AG08396 (cell line): ENCODE measurements at regions not wholly inside any gene's neighbourhood (a gene's known extent, or its start where the extent isn't known, plus 50 kb on each side); places are given as distances from the start of the nearest gene placed in this dataset.
"Not testable (repeated sequence)": the region's sequence is repeated elsewhere in the genome, so short reads cannot be mapped to it uniquely, and the experiment has no call there.

Experiments
- DNase-seq: peaks from one replicate; pipeline ENCODE4 v3.0.0; 2012; ENCODE audit warnings: low spot score, mixed read lengths

DNA sequence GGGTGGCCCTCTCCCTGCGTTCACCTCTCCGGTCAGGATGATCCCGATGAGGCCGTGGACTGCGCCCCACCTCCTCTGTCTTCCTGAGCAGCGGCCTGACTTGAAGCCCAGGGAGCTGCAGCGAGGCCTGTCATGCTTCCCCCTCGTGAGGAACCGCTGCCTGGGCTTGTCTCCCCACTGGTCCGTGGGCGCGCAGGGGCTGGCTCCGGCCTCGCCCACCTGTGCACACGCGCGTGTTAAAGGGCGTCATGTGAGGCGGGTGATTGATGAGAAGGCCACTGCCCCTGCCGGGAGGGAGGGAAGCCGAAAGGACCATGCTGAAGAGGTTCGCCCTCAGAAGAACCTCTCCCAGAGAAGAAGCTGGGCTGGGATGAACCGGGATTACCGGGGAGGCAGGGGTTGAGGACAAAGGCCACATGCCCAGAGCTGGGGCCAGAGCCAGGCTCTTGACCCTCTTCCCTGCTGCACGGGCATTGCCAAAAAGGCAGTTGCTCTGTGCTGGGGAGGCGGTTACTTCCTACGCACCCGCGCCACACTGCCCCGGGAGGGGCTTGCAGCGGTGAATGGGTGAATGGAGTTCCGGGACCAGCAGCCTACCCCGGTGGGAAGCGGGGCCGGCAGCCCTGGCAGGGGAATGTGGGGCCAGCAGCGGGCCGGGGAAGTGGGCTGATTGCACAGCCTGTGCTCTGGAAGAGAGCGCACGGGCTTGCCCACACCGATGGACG, 85.9 kb upstream of the GSE1 start:
- DNase-seq: no peak

DNA sequence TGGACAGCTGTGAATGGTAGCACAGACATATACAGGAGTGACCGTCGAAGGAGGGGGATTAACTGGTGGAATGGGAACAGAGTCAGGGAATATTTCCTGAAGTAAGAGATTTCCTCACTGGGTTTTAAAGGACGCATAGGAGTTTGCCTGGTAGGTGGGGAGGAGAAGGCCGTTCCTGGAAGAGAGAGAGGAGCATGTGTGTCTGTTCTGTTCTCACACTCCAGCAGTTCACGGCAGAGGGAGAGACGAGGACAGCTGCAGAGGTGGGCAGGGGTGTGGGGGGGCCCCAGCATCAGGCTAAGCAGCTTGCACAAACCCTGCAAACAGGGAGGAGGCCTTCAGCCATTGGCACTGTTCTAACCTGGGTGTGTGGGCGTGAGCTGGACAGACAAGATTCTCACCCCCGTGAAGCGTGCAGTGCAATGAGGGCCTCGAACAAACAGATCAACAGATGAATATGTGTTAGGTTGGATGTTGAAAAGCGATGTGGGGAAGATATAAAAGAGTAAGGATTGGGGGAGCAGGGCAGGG, 85.3 kb upstream of the GSE1 start:
- no peak for DNase-seq

DNA sequence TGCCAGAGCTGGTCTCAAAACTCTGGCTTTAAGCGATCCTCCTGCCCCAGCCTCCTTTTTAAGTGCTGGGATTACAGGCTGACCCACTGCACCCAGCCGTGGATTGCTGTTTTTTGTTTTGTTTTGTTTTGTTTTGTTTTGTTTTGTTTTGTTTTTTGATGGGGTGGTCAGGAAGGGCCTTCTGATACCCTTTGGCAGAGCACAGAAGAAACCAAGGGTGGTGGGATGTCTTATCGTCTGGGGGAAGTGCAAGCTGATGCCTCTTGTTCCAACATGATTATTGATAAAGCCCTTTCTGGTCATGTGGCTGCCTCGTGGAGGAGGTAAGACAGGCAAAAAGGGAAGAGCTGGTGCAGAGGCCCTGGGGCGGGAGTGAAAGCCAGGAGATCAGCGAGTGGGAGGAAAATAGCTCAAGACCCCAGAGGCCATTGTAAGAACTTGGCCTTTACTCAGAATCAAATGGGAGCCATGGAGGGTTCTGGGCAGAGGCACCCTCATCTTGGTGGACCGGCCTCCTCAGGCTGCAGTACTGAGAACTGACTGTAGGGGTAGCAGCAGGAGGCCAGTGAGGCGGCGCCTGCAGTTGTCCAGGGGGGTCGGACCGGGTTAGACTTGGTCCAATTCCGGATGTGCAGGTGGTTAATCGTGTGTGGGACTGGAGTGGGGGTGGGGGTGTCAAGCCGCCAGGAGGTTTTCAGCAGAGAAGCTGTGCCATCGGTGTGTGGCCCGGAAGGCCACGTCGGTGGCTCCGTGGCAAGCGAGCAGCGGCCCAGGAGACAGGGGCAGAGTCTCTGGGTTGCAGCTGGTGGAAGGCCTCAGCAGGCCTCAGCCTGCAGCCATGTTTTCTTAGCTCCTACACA, 84.4 kb upstream of the GSE1 start:
- peak; percentile 50 for DNase-seq

DNA sequence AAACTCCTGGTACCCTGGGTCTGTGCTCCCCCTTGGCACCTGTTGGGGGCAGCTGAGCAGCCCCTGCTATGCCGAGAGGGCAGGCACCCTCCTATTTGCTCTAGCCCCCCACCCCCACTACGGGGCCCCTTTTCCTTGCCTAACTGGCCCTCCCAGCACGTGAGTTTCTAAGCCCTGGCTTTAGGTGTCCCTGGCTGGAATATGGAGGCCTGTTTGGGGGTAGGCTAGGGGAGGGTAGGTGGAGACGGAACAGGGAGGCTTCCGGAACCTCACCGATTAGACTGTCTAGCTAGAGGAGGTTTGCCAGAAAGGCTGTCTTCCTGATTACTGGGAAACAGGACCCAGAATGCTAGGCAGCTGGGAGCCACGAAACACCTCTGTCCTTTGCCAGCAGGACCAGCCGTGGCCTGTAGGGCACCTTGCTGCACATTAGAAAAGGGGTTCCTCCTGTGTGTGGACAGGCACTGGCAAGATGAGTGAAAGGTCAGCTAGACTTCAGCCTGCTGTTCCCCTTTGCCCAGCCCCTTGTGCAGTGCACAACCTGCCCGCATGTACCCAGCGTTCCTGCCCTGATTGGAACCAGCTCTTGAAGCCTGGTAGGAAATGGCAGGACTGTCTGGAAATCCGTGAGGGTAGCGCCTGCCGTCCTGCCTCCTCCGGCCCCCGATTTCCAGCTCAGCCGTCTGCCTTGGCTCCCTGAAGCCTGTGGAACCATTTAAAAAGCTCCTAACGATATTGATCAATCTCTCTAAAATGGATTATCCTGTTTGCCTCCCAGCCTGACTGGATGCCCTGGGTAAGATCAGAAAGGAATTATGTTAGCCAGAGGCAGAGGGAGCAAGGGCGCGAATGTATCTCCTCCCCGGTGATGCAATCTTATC, 83.4 kb upstream of the GSE1 start:
- DNase-seq: no peak

DNA sequence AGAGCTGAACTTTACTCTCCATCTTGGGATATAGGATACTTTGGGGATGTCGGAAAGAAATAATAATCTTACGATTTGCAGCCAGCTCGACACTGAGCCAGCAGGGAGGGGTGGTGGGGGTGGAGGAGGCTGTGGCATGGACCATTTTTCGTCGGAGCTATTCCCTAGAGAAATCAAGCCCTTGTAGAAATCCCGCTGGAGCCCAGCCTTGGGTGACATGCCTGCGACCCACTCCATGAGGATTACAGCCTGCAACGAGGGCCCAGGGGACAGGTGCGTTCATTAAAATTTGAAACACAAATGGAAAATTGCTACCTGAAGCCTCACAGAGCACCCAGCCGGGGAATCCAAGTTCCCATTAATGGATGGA, 82.8 kb upstream of the GSE1 start:
- no peak for DNase-seq

DNA sequence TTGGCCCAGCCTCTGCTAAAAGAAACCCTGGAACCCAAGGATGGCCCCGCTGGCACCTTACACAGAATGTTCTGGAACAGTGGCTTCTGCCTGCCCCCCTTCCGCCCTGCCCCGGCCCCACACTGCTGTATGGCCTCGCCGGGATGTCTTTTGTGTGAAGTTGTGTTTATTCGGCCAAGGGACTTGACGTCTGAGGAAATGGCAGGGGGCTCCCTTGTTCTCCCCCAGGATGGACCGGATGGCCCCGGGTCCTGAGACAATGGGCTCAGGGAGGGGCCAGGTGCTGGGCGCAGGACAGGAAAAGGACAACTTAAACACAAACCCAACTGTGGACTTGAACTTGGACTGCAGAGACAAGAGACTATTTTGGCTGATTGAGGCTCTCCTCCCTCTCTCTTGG, 81.6 kb upstream of the GSE1 start:
- DNase-seq: no peak

DNA sequence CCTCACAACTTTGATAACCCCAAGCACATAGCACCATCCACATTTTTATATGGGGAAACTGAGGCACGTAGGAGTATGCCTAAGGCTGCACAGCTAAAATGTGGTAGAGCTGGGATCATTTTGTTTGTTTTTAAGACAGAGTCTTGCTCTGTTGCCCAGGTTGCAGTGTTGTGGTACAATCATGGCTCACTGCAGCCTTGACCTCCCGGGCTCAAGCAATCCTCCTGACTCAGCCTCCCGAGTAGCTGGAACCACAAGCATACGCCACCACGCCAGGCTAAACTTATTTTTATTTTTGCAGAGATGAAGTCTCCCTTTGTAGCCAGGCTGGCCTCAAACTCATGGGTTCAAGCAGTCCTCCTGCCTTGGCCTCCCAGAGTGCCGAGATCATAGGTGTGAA, 81.0 kb upstream of the GSE1 start:
- DNase-seq: no peak

DNA sequence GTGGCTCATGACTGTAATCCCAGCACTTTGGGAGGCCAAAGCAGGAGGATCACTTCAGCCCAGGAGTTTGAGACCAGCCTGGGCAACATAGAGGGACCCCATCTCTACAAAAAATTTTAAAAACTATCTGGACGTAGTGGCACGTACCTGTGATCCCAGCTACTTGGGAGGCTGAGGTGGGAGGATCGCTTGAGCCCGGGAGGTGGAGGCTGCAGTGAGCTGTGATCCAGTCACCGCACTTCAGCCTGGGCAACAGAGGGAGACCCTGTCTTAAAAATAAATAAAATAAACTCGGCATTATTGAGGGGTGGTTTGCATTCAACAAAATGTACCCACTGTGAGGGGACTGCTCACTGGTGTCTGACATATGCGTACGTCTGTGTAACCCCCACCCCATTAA, 79.5 kb upstream of the GSE1 start:
- DNase-seq: not testable (repeated sequence)

DNA sequence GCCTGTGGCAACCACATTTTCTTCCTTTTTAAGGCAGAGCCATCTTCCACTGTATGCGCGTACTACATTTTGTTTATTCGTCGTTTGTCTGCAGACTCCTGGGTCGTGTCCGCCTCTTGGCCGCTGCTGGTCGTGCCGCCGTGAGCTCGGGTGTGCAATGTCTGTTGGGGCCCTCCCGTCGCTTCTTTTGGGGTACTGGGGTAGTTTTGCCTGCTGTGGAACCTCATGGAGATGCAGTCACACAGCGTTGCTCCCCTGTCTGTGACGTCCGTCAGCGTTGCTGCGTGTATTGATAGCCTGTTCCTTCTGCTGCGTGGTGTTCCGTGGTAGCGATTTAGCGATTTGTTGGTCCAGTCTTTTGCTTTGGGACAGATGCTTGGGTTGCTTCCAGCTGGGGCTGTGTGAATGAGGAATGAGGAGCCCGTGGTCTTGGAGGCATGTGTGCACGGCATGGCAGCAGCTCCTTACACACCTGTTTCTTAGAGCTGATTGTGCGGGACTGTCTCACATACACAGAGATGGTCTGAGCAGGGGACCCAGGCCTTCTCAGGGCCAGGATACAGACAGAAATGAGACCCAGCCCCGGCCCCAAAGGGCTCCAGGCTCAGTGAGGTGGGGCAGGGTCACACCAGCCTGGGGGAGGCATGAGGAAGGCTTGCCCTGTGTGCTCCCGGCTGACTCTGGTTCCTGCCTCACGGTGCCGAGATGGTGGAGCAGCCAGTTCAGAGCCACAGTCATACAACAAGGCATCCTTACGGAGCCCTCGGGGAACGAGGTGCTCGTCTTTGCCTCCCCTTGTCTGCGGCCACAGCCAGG, 78.4 kb upstream of the GSE1 start:
- no peak for DNase-seq

DNA sequence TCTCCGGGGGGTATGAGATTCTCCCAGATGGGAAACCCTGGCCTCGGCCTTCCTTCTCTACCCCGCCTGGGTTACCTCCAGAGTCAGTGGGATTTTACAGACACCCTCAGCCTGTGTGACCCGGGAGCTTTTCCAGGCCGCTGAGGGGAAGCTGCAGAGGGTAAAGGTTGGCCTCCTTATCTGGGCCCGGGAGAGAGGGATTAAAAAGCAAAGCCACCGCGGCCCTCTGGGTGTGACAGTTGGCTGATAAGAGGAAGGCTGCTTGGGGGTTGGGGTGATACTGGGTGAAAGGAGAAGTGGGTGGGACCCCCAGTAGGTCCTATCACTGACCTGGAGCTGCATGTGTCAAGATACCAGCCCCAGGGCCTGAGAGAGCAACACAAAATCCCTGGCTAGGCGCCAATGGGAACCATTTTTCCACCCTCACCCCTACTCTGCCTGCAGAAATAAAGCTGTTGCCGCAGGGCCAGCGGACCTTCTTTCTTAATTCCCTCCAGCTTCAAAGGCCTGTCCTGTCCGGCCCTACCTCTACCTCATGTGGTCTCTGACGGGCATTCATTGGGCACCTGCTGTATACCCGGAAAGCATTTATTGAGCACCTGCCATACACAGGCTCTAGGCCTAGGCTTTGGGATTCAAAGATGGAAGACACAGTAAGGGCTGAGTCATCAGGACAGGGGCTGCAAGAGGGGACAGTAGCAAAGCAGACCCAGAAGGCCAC, 77.6 kb upstream of the GSE1 start:
- no peak for DNase-seq

DNA sequence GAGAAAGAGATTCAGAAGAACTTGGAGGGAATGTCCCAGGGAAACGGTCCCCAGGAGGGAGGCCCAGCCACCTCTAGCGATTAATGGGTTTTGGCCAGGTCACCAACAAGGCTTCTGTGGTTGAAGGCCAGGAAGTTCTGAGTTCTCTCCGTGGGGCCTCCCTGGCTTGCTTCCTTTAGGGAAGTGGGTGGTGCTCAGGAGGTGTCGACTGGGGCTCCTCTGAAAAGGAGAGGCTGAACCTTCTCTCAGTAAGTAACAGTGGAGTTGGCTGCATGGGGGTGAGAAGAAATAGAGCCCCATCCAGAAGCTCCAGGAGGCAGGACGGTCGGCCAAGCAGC, 77.1 kb upstream of the GSE1 start:
- DNase-seq: no peak

DNA sequence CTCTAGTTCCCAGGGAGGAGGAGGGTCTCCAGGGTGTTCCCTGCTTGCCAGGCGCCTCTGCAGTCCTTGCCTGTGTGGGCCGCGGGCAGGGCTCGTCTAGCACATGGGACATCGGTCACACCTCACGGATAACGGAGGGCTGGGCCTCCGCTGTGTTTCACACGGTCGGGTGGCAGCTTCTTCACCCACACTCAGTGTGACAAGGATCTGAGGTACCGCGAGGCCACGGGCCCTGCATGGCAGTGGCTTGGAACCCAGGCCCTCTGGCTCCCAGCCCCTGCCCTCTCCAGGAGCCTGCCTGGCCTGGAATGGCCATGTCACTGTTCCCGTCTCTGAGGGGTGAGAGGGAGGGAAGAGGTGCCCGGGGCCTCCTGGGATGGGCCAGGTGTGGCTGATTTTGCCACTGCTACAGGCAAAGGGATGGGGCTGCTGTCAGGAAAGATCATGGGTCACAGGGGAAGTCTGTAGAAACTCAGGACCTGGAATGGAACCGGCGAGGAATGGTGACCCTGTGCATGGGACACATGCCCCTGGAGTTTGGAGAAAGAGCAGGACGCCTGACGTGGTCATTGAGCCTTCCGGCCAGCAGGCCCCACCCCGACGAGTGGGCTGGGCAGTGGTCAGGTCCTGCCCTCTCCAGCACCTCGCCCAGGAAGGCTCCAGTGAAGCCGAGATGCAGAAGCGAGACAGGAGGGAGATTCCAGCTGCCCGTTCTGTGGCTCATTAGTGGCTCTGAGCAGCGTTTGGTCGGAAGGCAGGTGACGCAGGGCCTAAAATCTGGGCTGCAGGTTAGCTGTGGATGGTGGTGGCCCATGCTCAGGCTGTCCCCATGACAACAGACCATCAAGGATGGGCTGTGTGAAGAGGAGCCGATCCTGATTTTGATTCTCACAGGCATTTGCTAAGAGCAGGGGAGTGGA, 76.5 kb upstream of the GSE1 start:
- no peak for DNase-seq

DNA sequence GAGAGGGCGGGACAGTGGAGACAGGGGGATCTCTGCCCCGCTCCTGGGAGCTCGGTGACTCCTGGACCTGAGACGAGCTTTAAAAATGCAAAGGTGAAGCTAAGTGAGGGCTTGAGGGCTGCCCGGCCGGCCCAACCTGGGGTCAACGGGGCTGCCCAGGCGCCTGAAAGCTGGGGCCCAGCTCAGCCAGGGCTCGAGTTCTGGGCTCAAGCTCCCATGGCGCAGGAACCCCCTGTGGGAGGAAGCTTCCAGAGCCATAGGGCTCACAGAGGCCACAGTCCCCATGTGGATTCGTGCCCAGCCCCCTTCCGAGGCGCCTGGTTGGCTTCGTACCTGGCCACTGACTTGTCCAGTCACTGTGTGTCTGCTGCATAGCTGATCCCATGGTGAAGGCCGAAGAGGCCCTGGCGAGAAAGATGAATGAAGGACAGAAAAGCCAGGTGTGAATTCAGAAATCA, 75.8 kb upstream of the GSE1 start:
- no peak for DNase-seq

DNA sequence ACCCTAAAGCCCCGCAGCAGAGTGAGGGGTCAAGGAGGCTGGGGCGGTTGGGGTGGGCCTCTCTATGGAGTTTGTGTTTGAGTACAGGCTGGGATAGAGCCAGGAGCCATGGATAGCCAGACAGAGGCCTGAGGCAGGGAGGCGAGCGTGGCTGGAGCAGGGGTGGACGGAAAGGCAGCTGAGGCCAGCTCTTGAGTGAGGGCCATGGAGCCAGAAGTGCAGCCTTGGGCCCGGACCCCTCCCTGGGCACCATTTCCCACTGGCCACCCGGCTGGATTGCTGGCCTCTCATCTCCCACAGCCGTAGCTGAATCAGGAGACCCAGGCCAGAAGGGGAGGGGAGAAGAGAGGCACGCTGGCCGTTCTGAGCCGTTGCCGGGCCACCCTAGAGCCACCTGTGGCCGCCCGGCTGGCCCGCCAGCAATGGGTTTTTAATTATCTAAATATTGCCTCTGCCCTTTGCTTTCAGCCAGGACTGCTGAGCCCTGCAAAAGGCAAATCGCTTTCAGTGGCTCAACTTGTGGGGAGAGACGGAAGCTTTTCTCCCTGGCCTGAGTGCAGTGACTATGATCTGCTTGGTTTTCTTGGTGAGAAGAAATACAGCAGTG, 75.2 kb upstream of the GSE1 start:
- DNase-seq: no peak

DNA sequence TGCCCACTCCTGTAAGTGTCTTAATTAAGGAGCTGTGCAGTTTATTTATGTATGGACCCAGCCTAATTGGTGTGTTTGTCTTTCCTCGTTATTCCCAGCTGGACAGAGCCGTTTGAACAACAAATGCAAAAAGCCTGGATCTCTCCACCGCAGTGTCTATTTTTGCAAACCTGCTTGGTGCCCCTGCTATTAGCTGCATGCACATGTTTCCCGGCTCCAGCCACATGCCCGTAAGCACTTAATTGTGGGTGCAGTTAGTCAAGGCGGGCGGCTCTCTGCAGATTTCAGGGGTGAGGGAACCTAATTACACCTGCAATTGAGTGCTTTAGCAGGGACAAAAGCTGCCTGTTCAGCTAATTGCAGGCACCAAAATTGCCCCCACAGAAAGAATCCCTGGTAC, 74.0 kb upstream of the GSE1 start:
- DNase-seq: no peak

DNA sequence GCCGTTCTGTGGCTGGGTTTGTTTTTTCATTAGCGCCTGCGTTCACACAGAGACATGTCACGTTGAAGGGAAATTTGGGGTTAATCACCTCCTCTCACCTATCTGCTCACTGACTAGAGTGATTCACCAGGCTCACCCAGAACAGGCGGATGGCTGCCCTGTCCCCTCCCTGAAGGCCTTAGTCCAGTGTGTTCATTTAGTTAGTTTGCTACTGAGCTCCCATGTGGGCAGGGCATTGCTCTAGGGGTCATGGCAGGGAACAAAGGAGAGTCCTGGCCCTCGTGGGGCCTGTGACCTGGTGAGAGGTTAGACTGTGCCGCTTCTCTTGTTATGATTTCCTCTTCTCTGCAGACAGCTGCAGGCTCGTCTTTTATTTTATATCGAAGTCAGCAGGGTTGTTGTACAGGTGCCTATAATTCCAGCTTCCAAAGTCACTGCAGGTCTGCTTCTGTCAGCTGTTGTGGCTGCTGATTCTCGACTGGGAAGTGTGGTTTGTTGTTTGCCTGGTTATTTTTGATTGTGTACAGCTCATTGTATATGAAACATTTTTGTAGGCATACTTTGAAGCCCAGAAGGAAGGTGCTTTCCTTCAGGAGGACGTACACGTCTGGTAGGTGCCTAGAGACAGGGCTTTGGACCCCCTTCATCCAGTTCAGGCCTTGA, 73.4 kb upstream of the GSE1 start:
- DNase-seq: no peak

DNA sequence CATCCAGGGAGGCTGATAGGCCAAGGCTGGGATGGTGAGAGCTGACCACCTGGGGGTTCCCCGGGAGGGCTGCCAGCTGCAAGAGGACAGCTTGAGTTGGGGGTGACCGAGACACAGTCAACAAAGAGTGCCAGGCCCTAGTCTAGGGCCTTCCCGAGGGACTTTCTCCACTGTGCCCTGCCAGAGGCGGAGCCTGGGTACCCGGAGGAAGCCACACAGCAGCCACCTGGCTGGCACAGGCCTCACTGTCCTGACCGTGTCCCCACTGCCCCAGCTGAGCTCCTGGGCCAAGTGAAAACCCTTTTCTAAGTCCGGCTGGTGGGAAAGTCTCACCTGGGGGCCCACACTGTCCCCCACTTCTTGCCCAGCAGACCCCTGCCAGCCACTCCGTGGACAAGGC, 71.9 kb upstream of the GSE1 start:
- DNase-seq: no peak

DNA sequence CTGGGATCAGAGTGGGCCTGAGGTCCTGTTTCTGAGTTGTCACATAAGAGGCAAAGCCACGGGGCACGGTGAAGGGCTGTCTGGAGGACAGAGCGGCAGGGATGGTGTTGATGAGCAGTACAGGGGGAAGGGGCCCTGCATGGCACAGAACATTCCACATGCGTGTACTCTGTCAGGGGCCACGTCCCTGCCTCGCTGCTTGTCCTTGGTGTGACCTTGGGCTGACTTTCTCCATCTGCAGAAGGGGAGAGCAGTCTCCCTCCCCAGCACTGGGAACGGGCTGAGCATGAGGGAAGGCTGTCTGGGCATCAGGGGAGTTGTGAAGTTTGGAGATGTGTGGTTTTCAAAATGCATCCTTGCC, 71.5 kb upstream of the GSE1 start:
- no peak for DNase-seq
